GM12878 (cell line): ENCODE measurements at regions not wholly inside any gene's neighbourhood (a gene's known extent, or its start where the extent isn't known, plus 50 kb on each side); places are given as distances from the start of the nearest gene placed in this dataset.

ENCODE experiments used
- CTCF ChIP-seq, 3 experiments: IDR thresholded peaks in 2 of 3; conservative IDR thresholded peaks in 1 of 3; 2 replicates each; pipeline ENCODE4 v1.5.1; 2011; ENCODE audit warnings: low read depth in 3 of 3, low read length in 3 of 3, mild to moderate bottlenecking in 3 of 3, control low read depth in 2 of 3, moderate library complexity in 2 of 3, inconsistent platforms in 1 of 3, mixed read lengths in 1 of 3; ENCODE audit not compliant: control insufficient read depth in 2 of 3, insufficient read depth in 1 of 3; ENCODE audit errors: extremely low read depth in 1 of 3
- EZH2 ChIP-seq: IDR thresholded peaks from 2 replicates; pipeline ENCODE4 v1.6.1; 2012; ENCODE audit warnings: low read depth, mild to moderate bottlenecking, control low read depth, inconsistent platforms, low read length, borderline replicate concordance; ENCODE audit not compliant: control insufficient read depth
- HDAC2 ChIP-seq: fragments of 200-600 bp; sonication (generic); IDR thresholded peaks from 2 replicates; pipeline ENCODE4 v1.6.1; 2017
- JUND ChIP-seq: IDR thresholded peaks from 2 replicates; pipeline ENCODE4 v1.6.1; 2012; ENCODE audit warnings: low read depth, mild to moderate bottlenecking, low read length, improper control_type of control experiment, moderate library complexity
- POLR2A ChIP-seq: IDR thresholded peaks from 2 replicates; pipeline ENCODE4 v1.6.1; 2011; ENCODE audit warnings: low read depth, mild to moderate bottlenecking, low read length
- TF ChIP-seq, protein P1 (sequence below): IDR thresholded peaks from 2 replicates; pipeline ENCODE4 v1.6.1; 2011; ENCODE audit warnings: low read depth, low read length, improper control_type of control experiment, borderline replicate concordance
- TF ChIP-seq, protein P2 (sequence below): fragments of 450-650 bp; IDR thresholded peaks from 2 replicates; pipeline ENCODE4 v1.6.1; 2017; ENCODE audit warnings: low read depth, mild to moderate bottlenecking, moderate library complexity

GRCh38 chr13:31963631-31964030 lies 67.9 kb upstream of the FRY start:
- TF ChIP-seq POLR2A: no peak
- no peak for TF ChIP-seq JUND
- TF ChIP-seq EZH2: no peak
- no peak for TF ChIP-seq CTCF (IDR thresholded peaks at IDR 0.05 in 2 of 3, conservative IDR thresholded peaks at IDR 0.05 in 1 of 3; ENCODE audit: control insufficient read depth in 2 of 3, extremely low read depth in 1 of 3, insufficient read depth in 1 of 3, low read depth in 3 of 3, low read length in 3 of 3)
- TF ChIP-seq, protein P1, sequence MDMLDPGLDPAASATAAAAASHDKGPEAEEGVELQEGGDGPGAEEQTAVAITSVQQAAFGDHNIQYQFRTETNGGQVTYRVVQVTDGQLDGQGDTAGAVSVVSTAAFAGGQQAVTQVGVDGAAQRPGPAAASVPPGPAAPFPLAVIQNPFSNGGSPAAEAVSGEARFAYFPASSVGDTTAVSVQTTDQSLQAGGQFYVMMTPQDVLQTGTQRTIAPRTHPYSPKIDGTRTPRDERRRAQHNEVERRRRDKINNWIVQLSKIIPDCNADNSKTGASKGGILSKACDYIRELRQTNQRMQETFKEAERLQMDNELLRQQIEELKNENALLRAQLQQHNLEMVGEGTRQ: no peak
- no peak for TF ChIP-seq HDAC2
- TF ChIP-seq, protein P2, sequence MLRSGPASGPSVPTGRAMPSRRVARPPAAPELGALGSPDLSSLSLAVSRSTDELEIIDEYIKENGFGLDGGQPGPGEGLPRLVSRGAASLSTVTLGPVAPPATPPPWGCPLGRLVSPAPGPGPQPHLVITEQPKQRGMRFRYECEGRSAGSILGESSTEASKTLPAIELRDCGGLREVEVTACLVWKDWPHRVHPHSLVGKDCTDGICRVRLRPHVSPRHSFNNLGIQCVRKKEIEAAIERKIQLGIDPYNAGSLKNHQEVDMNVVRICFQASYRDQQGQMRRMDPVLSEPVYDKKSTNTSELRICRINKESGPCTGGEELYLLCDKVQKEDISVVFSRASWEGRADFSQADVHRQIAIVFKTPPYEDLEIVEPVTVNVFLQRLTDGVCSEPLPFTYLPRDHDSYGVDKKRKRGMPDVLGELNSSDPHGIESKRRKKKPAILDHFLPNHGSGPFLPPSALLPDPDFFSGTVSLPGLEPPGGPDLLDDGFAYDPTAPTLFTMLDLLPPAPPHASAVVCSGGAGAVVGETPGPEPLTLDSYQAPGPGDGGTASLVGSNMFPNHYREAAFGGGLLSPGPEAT: no peak
